D721Med (cell line): ENCODE measurements at regions not wholly inside any gene's neighbourhood (a gene's known extent, or its start where the extent isn't known, plus 50 kb on each side); places are given as distances from the start of the nearest gene placed in this dataset.

Source experiments
- DNase-seq: peaks from one replicate; pipeline ENCODE4 v3.0.0; 2011; ENCODE audit warnings: low spot score; ENCODE audit not compliant: insufficient read length
- FAIRE-seq: peaks from 2 replicates; lab custom pipeline; 2011; peaks lifted over from hg19 to GRCh38; lab: Jason Lieb, UNC
- CTCF ChIP-seq: IDR thresholded peaks from 2 replicates; pipeline ENCODE4 v1.5.1; 2012; ENCODE audit warnings: mild to moderate bottlenecking, control low read depth; ENCODE audit not compliant: insufficient read depth; ENCODE audit errors: missing control alignments

GRCh38 chr2:167471734-167472133, 583.5 kb downstream of the XIRP2 start:
- DNase-seq (no peak), FAIRE-seq (no peak)
- no peak for TF ChIP-seq CTCF

- DNase-seq (no peak), FAIRE-seq (no peak)
- no peak for TF ChIP-seq CTCF
Measured at GRCh38 chr2:167471332-167471731, 583.1 kb downstream of the XIRP2 start.

- TF ChIP-seq CTCF, result no peak
- FAIRE-seq (no peak), DNase-seq (no peak)
Measured at GRCh38 chr2:167462379-167462778, 574.1 kb downstream of the XIRP2 start.

- DNase-seq (no peak), FAIRE-seq (no peak)
- TF ChIP-seq CTCF, result no peak
Measured at GRCh38 chr2:167454036-167454435, 565.8 kb downstream of the XIRP2 start.

GRCh38 chr2:167451496-167452289, 563.4 kb downstream of the XIRP2 start:
- TF ChIP-seq CTCF, result no peak
- FAIRE-seq (no peak), DNase-seq (no peak)

GRCh38 chr2:167450364-167450763, 562.1 kb downstream of the XIRP2 start:
- FAIRE-seq (no peak), DNase-seq (no peak)
- TF ChIP-seq CTCF, result no peak

GRCh38 chr2:167440382-167440781, 552.1 kb downstream of the XIRP2 start:
- DNase-seq (no peak), FAIRE-seq (no peak)
- no peak for TF ChIP-seq CTCF
